ENCODE measurements at regions not wholly inside any gene's neighbourhood (a gene's known extent, or its start where the extent isn't known, plus 50 kb on each side); places are given as distances from the start of the nearest gene placed in this dataset.

GRCh38 chr2:16226381-16226780 is 286.0 kb downstream of the MYCN start:
- Histone ChIP-seq H3K23me2 (ENCODE audit: insufficient read length, low read depth, low read length, poor library complexity, severe bottlenecking) (no peaks in the 10 kb centered on the region), H2BK12ac (ENCODE audit: insufficient read length, low read depth, low read length) (no peak overlapping the region), H3K4me2 (ENCODE audit: insufficient read depth, insufficient read length, low read length) (no peak overlapping the region), H3K14ac (ENCODE audit: insufficient read depth, low read length) (no peak overlapping the region), H4K91ac (ENCODE audit: insufficient read length, low read depth, low read length) (no peak overlapping the region), H3K56ac (ENCODE audit: insufficient read length, low read depth, low read length) (no peak overlapping the region), H3K79me2 (ENCODE audit: insufficient read depth, low read length) (no peaks in the 10 kb centered on the region), H2BK20ac (ENCODE audit: low read depth, low read length, poor library complexity, severe bottlenecking) (no peak overlapping the region), H3K4ac (ENCODE audit: low read depth, low read length) (no peak overlapping the region), H3K27me3 (ENCODE audit: insufficient read depth, low read length) (no peaks in the 10 kb centered on the region), H2AFZ (ENCODE audit: low read length) (no peak overlapping the region), H2BK120ac (ENCODE audit: low read depth, low read length, poor library complexity, severe bottlenecking) (no peak overlapping the region), H3T11ph (ENCODE audit: low read length) (no peak overlapping the region), H3K79me1 (ENCODE audit: insufficient read depth, low read depth, low read length, poor library complexity, severe bottlenecking) (no peaks in the 10 kb centered on the region), H2BK5ac (ENCODE audit: insufficient read length, low read length) (no peak overlapping the region), H3K9ac (ENCODE audit: extremely low read depth, insufficient read length, low read length) (no peak overlapping the region), H3K9me3 (ENCODE audit: control insufficient read depth, low read depth, low read length) (no peaks in the 10 kb centered on the region), H3K4me1 (ENCODE audit: insufficient read depth, low read length) (peaks cover 3% of the 10 kb centered on the region; the same call in 1 of the 2 replicates), H4K8ac (replicated peaks; ENCODE audit: insufficient read length, low read depth, low read length) (no peak overlapping the region), H4K20me1 (ENCODE audit: control insufficient read depth, insufficient read depth, insufficient read length) (no peaks in the 10 kb centered on the region), H3K18ac (ENCODE audit: insufficient read length, low read depth, low read length) (no peak overlapping the region), H3K27ac (ENCODE audit: insufficient read length, low read depth, low read length) (no peak overlapping the region), H4K5ac (ENCODE audit: insufficient read length, low read depth, low read length) (no peak overlapping the region), H3K23ac (ENCODE audit: insufficient read length, low read depth, low read length) (no peak overlapping the region), H2BK15ac (ENCODE audit: low read depth, low read length) (no peak overlapping the region), H2AK5ac (ENCODE audit: insufficient read length, low read length) (no peak overlapping the region)
- Mint-ChIP-seq H3K4me1 (peaks cover 45 to 55% of the 10 kb centered on the region in 2 experiments), H3K27me3 (ENCODE audit: low read depth) (peaks cover 5% of the 10 kb centered on the region), H3K4me3 (no peak overlapping the region), H3K9me3 (peaks cover 4 to 7% of the 10 kb centered on the region in 2 experiments; a peak in 2 of 5 replicates), H3K27ac (no peak overlapping the region), H3K36me3 (ENCODE audit: insufficient read depth in 1 of 3, low read depth in 3 of 3) (peaks cover 0 to 6% (median 5%) of the 10 kb centered on the region in 3 experiments; a peak in 3 of 7 replicates)
- WGBS (ENCODE audit: extremely low coverage, insufficient read length, low lambda C conversion rate), result no CpG with 5 or more reads among the region's 3 CpGs
- TF ChIP-seq CTCF (conservative IDR thresholded peaks at IDR 0.05), result no peak
- no peak for DNase-seq

Measured in H9 (cell line).